Sigmoid colon (tissue), 4 donors: ENCODE measurements at regions not wholly inside any gene's neighbourhood (a gene's known extent, or its start where the extent isn't known, plus 50 kb on each side); places are given as distances from the start of the nearest gene placed in this dataset.

Source experiments
- CTCF ChIP-seq, 4 experiments: fragments of 450-650 bp in 3 of 4; fragments of 200-600 bp in 1 of 4; IDR thresholded peaks; one replicate each; pipeline ENCODE4 v1.5.1; 2016 to 2019; ENCODE audit warnings: antibody characterized with exemption in 4 of 4, mild to moderate bottlenecking in 3 of 4, moderate library complexity in 2 of 4
- EP300 ChIP-seq, 4 donors: sonication (generic); formaldehyde crosslinking; IDR thresholded peaks; one replicate each; pipeline ENCODE4 v1.6.1; 2017; ENCODE audit warnings: antibody characterized with exemption in 4 of 4
- POLR2A ChIP-seq, 2 donors: fragments of 450-650 bp; IDR thresholded peaks; one replicate each; pipeline ENCODE4 v1.6.1; 2016; ENCODE audit warnings: antibody characterized with exemption in 2 of 2, mild to moderate bottlenecking in 2 of 2, moderate library complexity in 2 of 2
- POLR2AphosphoS5 ChIP-seq, 4 donors: sonication (generic); formaldehyde crosslinking; IDR thresholded peaks; one replicate each; pipeline ENCODE4 v1.6.1; 2017; ENCODE audit warnings: antibody characterized with exemption in 4 of 4

- TF ChIP-seq CTCF (IDR thresholded peaks at IDR 0.05) (no peak), POLR2A (IDR thresholded peaks at IDR 0.05) (no peak), POLR2AphosphoS5 (IDR thresholded peaks at IDR 0.05) (no peak), EP300 (IDR thresholded peaks at IDR 0.05) (no peak)
Measured at GRCh38 chr4:128483041-128483440, 195.4 kb upstream of the PGRMC2 start.
